Endothelial cell of umbilical vein (primary cell): ENCODE measurements at regions not wholly inside any gene's neighbourhood (a gene's known extent, or its start where the extent isn't known, plus 50 kb on each side); places are given as distances from the start of the nearest gene placed in this dataset.

Experiments used
- EZH2 ChIP-seq: IDR thresholded peaks from 2 replicates; pipeline ENCODE4 v1.6.1; 2012; ENCODE audit warnings: borderline replicate concordance, low read depth, mild to moderate bottlenecking, moderate library complexity, low read length, inconsistent platforms; ENCODE audit not compliant: severe bottlenecking
- POLR2A ChIP-seq: IDR thresholded peaks from 2 replicates; pipeline ENCODE4 v1.6.1; 2012; ENCODE audit warnings: low read depth, mild to moderate bottlenecking, control low read depth, low read length
- POLR2AphosphoS5 ChIP-seq: IDR thresholded peaks from 2 replicates; pipeline ENCODE4 v1.6.1; 2012; ENCODE audit warnings: low read depth, mild to moderate bottlenecking, control low read depth, low read length, moderate library complexity; ENCODE audit not compliant: insufficient read depth
- TF ChIP-seq, protein P1 (sequence below), 2 donors: IDR thresholded peaks; 1 replicate in 1 of 2; 2 replicates in 1 of 2; pipeline ENCODE4 v1.5.1; 2011; ENCODE audit warnings: low read length in 2 of 2, mild to moderate bottlenecking in 2 of 2, moderate library complexity in 2 of 2, control low read depth in 1 of 2, inconsistent platforms in 1 of 2, low read depth in 1 of 2; ENCODE audit not compliant: insufficient read depth in 1 of 2; ENCODE audit errors: extremely low read depth in 1 of 2

DNA sequence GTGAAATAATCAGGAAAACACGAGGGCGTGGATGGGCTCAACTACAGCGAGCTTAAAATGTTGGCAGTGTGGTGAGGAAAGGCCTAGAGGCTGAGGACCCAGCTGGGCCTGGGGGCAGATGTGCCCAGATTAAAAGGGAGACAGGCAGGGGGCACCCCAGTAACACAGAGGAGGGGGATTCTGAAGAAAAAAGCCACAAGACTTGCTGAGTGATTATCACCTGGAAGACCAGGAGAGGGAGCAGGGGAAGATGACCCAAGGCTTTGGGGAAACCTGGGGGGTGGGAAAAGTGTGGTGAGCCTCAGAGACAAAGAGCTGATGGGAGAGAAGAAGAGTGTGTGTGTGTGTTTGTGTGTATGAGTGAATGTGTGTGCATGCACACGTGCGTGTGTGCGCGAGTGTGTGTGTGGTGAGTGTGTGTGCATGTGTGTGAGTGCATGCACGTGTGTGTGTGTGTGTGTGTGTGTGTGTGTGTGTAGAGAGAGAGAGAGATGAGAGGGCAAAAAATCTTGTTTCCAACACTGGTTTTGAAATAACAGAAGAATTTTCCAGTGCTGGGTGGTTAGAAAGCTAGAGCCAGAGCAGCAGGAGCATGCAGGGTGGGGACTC lies 500.5 kb downstream of the BUD13 start:
- TF ChIP-seq POLR2A: no peak
- TF ChIP-seq POLR2AphosphoS5: no peak
- TF ChIP-seq, protein P1, sequence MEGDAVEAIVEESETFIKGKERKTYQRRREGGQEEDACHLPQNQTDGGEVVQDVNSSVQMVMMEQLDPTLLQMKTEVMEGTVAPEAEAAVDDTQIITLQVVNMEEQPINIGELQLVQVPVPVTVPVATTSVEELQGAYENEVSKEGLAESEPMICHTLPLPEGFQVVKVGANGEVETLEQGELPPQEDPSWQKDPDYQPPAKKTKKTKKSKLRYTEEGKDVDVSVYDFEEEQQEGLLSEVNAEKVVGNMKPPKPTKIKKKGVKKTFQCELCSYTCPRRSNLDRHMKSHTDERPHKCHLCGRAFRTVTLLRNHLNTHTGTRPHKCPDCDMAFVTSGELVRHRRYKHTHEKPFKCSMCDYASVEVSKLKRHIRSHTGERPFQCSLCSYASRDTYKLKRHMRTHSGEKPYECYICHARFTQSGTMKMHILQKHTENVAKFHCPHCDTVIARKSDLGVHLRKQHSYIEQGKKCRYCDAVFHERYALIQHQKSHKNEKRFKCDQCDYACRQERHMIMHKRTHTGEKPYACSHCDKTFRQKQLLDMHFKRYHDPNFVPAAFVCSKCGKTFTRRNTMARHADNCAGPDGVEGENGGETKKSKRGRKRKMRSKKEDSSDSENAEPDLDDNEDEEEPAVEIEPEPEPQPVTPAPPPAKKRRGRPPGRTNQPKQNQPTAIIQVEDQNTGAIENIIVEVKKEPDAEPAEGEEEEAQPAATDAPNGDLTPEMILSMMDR (IDR thresholded peaks at IDR 0.05; ENCODE audit: extremely low read depth in 1 of 2, insufficient read depth in 1 of 2, low read depth in 1 of 2, low read length in 2 of 2): no peak
- no peak for TF ChIP-seq EZH2
